GM21367 (cell line): ENCODE measurements at regions not wholly inside any gene's neighbourhood (a gene's known extent, or its start where the extent isn't known, plus 50 kb on each side); places are given as distances from the start of the nearest gene placed in this dataset.
"Not testable (repeated sequence)": the region's sequence is repeated elsewhere in the genome, so short reads cannot be mapped to it uniquely, and the experiment has no call there.

Experiments used
- ATAC-seq: cut with Tn5 transposase; IDR thresholded peaks from one replicate; pipeline ENCODE4 v1.9.1; 2021; ENCODE audit not compliant: unreplicated experiment

DNA sequence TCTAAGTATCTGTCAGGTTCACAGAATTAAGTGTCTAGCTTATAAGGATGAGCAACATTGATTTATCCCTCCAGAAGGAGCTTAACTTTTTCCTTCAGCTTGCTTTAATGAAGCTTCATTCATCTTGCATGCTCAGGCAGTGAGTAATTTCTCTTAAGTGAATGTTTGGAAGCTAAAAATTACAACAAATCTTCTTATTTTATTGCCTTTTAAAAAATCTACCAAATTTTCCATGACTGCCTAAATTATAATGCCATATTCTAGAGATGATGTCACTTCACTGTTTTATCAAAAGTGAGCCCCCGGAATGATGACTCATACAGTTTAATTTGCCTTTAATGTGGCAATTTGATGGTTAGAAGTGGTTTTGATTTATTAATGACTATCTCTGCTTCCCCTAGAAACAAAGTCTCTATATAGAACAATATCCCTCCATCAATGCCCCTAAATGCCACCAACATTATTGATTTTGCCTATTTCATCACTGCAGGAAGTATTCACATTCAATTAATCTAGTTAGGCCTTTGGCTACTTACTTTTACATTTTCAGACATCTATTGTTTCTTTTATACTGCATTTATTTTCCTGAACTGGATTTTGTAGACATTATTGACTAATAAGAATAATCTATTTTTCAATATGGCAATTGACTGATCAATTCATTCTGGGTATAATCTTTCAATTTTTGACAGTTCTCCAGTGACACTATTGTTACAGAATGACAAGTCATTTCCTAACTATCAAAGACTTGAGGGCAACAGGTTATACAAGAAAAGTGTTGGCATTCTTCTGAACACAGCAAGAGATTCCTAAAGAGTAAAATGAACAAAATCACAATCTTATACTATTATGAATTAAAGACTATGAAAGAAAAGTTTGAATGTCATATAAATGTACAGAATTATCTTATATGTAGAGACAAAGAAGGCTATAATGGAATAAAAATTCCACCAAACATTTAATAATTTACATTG is 139.3 kb upstream of the ODAD2 start:
- ATAC-seq = no peak

DNA sequence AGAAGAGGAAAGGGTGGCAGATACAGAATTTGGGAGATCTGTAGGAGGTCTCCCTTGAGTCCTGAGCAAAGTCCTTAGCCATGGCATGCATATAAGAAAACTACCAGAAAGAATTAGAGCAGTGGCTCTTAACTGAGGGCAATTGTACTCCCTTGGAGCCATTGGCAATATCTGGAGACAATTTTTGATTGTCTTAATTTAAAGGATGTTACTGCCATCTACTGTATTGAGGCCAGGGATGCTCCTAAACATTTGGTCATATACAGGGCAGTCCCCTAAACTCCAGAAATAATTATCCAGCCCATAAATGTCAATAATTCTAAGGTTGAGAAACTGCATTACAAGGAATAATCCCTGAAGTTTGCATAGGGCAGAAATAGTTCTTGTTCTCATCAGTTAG is 136.4 kb upstream of the ODAD2 start:
- ATAC-seq = no peak

DNA sequence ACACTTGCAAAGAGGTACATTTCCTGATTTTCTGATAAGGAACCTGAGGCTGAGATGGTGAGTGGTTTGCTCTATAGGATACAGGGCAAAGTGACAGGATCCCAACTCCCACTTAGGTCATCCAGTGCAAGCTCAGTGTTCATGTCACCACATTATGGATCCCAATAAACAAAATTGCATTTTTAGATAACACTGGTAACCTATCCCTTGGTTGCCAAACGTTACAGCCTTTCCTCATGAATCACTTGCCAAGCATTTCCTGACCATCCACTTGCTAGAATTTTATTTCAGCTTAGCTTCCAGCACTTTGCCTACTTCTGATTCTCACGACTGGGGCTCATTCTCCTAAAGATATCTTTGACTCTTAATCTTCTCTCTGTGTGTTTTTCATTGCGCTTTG is 131.4 kb upstream of the ODAD2 start:
- no peak for ATAC-seq

DNA sequence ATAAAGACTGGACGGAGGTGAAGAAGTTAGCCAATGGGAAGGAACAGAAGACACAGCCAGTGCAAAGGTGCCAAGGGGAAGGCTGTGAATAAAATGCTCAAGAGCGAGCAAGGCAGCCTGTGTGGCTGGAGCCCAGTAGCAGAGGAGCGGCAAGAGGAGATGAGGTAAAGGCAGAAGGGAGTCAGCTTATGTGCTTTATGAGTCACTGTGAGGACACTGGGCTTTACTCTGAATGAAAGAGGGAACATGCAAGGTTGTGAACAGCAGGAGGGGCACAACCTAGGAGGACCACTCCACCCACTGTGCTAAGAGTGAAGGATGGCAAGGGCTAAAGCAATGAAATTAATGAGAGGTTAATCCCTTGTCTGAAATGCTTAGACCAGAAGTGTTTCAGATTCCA is 129.0 kb upstream of the ODAD2 start:
- ATAC-seq = no peak

DNA sequence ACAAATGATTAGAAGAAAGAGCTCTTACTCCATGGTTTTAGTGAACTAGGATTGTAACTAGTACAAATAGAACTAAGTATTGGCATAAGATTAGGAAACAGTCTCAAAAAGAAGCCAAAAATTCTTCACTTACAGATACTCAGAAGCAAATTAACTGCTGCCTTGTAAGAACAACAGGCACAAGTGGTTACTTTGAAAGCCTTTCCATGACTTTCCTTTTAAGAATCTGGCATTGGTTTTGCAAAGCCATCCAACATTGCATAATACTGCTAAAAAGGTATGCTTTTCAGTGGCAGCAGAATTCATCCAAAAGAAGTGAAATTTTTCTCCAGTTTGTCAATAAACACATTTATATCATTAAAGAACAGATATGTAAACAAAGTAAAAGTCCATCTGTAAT is 126.8 kb upstream of the ODAD2 start:
- ATAC-seq = no peak

DNA sequence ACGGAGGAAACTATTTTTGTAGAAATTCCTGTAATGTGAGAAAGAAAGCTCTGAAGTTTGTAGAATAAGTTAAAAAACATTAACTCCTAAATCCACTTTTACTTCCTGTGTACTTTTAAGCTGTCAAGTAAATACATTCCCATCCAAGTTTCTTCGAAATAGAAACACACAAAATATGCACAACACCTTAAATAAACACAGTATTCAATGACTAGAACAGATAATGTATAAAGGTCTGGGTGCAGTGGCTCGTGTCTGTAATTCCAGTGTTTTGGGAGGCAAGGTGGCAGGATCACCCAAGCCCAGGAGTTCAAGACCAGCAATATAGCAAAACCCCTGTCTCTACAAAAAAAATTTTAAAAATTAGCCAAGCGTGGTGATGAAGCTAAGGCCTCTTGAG is 121.9 kb upstream of the ODAD2 start:
- no peak for ATAC-seq

DNA sequence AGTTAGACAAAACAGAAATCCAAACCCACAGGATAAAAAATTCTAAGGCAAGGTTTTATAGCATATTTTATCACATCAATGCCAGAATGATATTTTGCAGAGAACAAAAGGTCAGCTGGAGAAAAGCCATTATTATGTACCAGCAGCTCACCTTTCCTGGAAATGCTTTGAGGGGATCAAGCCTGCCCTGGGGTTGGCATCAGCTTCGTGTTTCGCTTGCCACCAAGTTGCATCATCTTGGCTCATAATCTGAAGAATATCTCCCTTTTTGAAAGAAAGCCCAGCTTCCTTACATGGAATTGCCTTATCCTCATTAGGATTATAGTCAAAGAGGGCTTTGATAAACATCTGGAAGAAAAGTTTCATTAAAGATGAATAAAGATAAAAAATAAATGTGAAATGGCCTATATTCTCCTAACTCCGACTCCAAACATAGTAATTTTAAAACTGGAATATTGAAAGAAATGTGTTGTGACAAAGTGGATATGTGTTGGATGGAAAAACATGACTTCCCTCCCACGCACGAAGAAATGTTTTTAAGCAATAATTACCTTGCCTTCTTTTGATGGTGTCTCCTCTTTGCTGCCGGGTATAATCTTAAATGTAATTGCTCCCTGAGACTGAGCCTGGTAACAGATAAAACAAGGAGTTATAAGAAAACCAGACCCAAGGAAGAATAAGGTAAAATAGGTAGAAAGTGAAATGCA is 121.3 kb upstream of the ODAD2 start:
- ATAC-seq = no peak

DNA sequence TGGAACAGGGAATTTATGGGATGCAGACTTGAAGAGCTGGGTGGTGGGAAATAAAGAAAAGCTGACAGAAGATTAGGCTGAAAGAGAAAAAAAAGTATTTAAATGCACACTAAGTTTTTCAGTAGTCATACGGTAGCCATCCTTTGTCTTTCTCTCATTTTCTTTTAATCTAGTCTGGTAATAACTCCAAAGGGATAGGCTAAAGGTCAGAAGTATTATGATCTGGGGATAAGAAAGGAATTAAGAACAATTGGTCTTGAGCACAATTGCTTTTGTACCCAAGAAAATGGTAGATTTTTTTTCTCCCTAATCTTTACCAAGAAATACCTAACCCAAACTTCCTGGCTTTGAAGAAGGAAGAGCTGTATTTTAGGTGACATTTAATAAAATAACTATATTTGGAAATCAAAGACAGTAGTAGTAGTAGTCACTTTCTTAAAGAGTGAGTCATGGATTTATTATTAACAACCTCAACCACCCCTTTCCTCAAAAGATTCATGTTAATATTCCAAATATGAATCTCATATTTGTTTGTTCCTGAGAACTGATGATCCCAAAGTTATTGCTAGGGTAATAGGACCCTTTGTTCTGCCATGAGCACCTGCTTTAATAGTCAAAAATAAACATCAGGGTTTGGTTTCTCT is 120.2 kb upstream of the ODAD2 start:
- ATAC-seq = no peak

DNA sequence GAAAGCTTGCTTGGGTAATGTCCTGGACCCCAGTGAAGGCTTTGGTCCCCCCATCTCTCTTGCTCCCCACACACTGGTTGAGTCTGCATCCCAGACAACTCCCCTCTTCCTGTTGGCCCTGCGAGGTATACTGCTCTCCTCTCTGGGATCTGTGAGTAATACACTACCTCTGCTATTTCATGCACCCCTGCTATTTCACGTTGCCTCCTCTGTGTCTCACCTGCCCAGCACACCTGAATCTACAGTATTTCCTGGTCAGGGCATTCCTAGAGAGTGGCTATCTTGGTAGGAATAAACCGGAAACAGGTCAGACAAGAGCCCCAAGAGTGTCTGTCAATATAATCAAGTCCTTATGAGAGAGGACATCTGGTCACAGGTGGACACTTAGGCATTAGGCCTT is 114.3 kb upstream of the ODAD2 start:
- ATAC-seq = no peak

DNA sequence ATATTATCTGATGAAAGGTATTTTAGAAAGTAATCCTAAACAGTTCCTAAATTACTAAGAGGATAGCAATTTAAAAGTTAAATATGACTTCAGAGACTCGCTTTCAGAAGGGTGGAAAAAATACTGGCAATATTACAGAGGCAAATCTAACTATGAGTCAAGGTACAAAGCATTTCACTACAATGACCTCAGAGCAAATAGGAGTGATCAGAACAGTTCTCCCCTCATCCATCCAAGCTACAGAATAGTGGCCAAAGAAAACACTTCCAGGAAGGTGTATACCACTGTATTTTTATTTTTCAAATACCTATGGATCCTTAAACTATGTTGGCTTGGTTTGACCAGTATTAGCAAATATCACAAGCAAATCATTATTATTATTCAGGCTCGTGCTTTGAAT is 112.8 kb upstream of the ODAD2 start:
- no peak for ATAC-seq

DNA sequence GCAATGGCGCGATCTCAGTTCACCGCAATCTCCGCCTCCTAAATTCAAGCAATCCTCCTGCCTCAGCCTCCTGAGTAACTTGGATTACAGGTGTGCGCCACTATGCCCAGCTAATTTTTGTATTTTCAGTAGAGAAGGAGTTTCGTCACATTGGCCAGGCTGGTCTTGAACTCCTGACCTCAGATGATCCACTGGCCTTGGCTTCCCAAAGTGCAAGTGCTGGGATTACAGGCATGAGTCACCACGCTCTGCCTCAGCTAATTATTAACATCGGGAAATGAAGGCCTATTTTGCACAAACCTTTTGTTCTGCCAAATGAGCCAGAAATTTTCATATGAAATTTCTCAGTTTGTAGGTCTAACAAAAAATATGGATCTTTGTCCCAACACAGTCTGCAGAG is 106.7 kb upstream of the ODAD2 start:
- no peak for ATAC-seq

DNA sequence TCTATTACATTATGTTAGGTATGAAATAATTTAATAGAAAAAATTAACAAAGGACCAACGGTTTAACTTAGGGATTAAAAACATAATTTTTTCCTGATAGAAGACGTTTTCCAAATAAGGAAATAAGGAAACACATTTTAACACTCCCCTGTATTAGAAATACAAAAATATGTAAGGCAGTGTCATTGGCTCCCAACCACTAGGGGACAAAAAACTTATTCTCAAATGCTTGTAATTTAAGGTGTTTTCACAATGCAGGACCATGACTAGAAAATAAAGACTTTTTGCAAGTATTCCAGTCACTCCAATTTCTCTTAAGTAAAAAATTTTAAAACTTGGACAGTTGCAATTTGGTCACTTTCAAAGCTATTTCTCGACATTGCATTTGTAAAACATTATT is 98.8 kb upstream of the ODAD2 start:
- no peak for ATAC-seq

DNA sequence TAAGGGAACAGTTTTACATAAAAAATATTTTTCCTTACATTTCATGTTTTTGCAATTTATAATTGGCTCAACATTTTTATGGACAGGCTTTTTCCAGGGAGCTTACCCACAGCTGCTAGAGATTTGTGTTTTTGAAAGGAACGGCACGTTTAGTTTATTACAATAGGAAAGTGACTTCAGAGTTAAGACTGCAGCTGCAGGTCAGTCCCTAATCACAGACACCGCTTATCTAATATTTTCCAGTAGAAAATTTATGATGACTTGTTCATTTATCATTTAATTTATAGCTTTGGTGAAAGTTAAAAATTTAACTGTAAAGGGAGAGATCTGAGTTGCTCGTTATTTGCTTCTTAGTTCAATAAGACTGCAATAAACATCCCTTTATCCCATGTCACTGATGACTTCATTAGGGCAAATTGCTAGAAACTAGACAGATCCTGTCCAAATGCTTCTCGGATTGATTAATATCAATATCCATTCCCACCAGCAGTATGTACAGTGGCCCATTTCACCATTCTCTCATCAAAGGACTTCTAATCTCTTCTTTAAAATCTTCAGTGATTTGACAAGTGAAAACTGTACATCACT is 97.0 kb upstream of the ODAD2 start:
- no peak for ATAC-seq

DNA sequence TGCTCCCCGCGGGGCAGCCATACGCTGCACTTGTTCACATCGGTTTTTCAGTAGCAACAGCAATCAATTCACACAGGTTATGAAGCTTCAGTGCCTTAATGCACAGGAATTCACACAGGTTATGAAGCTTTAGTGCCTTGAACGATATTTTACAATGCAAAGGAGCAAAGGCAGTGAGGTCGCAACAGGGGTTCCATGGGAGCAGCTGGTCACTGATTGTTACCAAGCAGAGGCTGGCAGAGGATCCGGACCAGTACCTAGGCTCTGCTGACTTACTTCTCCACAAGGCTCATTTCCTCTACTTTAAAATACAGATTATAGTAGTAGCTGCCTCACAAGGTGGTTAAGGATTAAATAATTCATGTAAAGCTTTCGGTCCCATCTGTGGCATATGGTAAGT is 95.2 kb upstream of the ODAD2 start:
- ATAC-seq = no peak

DNA sequence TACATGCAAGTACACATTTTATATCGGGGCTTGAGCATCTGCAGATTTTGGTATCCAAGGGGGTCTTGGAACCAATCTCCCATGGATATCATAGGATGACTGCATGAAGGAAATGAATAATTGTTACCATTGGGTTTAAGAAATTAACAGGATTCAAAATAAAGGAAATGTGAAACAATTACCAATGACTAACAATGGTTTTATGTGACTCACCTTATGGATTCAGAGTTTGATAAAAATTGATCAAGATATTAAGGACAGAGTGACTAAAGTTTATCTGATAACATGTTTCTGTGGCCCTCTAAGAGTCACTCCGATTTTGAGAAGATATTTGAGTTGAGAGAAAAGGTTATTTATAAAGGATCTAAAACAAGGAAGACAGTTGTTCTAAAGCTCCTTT is 93.0 kb upstream of the ODAD2 start:
- no peak for ATAC-seq

DNA sequence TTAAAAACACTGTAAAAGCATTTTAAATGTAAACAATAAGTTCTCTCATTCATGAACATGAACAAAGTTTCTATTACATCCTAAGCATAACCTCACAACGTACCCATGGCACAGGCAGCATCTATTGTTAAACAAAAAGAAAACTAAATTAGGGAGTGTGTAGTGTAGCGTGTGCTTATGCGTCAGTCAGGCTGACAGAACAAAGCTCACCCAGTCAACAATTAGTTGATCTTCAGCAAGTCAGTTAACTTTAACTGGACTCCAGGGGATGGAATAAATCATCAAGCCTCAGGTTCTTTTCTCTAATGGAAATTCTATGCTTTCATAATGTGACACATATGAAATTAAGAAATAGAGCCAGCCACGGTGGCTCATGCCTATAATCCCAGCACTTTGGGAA is 91.6 kb upstream of the ODAD2 start:
- ATAC-seq = no peak

DNA sequence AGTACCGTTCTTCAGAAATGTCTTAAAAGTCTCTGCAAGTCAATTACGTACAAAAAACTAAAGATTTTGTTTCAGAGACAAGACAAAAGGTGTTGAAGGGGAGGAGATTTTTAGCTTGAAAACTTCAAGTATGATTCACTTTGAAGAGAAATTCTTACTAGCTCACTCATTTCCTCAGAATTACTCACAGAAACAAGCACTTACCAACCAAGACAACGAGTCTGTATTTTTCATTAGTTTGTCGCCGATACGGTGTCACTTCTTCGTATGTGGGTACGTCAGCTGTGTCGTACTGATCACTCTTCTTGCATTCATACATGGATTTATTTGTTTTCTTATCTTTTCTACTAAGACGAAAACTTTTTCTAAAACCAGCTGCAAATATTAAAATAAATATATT is 90.6 kb upstream of the ODAD2 start:
- no peak for ATAC-seq

DNA sequence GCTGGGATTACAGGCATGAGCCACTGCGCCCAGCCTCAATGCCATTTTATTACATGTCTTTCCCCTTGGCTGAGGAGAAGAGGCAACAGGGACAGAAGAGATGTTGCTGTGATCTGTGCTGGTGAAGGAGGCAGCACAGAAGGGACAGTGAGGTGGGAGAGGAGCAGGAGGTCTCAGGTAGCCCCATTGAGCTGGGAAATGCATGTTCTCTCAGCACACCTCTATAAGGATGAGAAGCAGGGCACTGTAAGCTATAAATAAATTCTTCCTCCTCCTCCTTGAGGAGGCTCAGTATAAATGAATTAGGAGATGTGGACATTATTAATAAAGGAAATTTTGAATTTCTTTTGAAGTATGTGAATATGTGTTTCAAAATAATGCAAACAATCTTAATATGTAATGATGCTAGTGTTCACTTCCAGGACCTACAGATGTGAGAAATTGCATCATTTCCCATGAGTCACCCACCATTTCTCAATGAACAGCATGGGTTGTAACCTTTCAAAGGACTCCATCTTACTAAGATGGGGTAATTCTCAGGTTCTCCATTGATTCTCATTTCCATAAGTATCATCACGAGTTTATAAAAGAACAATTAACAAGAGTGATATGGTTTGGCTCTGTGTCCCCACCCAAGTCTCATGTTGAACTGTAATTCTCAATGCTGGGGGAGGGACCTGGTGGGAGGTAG is 88.9 kb upstream of the ODAD2 start:
- no peak for ATAC-seq

DNA sequence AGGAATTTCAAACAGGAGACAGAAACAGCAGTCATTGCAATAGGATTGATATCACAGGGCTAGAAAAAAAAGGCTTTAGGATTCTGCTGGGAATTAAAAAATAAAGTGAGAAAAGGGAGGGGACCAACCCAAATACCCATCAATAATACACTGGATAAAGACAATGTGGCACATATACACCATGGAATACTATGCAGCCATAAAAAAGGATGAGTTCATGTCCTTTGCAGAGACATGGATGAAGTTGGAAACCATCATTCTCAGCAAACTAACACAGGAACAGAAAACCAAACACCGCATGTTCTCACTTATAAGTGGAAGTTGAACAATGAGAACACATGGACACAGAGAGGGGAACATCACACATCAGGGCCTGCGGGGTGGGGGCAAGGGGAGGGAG is 86.9 kb upstream of the ODAD2 start:
- not testable (repeated sequence) for ATAC-seq

DNA sequence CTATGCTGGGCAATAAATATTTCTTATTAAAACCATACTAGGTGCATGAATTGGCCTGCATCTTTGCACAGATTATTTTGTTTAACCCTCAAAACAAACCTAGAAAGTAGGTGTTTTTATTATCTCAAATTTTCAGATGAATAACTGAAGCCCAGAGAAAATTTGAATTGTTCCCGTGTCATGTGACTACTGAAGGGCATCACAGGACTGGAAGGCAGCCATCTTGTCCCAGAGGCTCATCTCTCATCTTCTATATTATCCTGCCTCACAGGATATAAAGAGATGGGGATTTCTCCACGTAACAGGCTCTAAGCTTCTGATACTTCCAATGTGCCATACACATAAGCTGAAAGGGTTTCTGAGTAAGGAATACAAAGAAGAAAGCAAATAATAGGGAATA is 84.0 kb upstream of the ODAD2 start:
- ATAC-seq = no peak

DNA sequence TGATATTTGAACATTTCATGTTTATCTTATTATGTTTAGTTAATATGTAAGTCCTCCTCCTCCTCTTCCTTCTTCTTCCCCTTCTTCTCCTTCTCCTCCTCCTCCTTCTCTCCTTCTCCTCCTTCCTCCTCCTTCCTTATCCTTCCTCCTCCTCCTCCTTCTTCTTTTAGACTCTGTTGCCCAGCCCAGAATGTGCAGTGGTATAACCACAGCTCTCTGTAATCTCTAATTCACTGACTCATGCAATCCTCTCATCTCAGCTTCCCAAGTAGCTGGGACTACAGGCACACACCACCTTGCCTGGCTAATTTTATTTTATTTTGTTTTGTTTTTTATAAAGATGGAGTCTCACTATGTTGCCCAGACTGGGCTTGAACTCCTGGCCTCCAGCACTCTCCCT is 83.4 kb upstream of the ODAD2 start:
- ATAC-seq = no peak
